Astrocyte (in vitro differentiated cells and primary cell): ENCODE measurements at regions not wholly inside any gene's neighbourhood (a gene's known extent, or its start where the extent isn't known, plus 50 kb on each side); places are given as distances from the start of the nearest gene placed in this dataset.

Experiments
- EZH2 ChIP-seq: IDR thresholded peaks from 2 replicates; pipeline ENCODE4 v1.6.1; 2012; ENCODE audit warnings: mild to moderate bottlenecking, low read length, inconsistent platforms; ENCODE audit not compliant: insufficient read depth
- TF ChIP-seq, protein P1 (sequence below): IDR thresholded peaks from 2 replicates; pipeline ENCODE4 v1.5.1; 2011; ENCODE audit warnings: low read depth, mild to moderate bottlenecking, inconsistent platforms, low read length, moderate library complexity; ENCODE audit not compliant: insufficient read depth

DNA sequence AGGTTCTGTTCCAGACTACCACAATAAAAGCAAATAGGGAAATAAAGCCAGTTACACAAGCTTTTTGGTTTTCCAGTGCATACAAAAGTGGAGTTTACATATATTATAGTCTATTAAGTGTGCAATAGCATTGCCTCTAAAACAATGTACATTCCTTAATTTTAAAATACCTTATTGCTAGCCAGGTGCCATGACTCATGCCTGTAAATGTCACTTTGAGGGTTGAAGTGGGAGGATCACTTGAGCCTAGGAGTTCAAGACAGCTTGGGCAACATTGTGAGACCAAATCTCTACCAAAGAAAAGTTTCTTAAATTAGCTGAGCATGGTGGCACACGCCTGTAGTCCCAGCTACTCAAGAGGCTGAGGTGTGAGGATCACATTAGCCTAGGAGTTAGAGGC, 52.9 kb upstream of the IMP4 start:
- TF ChIP-seq EZH2, result no peak
- TF ChIP-seq, protein P1, sequence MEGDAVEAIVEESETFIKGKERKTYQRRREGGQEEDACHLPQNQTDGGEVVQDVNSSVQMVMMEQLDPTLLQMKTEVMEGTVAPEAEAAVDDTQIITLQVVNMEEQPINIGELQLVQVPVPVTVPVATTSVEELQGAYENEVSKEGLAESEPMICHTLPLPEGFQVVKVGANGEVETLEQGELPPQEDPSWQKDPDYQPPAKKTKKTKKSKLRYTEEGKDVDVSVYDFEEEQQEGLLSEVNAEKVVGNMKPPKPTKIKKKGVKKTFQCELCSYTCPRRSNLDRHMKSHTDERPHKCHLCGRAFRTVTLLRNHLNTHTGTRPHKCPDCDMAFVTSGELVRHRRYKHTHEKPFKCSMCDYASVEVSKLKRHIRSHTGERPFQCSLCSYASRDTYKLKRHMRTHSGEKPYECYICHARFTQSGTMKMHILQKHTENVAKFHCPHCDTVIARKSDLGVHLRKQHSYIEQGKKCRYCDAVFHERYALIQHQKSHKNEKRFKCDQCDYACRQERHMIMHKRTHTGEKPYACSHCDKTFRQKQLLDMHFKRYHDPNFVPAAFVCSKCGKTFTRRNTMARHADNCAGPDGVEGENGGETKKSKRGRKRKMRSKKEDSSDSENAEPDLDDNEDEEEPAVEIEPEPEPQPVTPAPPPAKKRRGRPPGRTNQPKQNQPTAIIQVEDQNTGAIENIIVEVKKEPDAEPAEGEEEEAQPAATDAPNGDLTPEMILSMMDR, result no peak
